ENCODE measurements at regions not wholly inside any gene's neighbourhood (a gene's known extent, or its start where the extent isn't known, plus 50 kb on each side); places are given as distances from the start of the nearest gene placed in this dataset.

DNA sequence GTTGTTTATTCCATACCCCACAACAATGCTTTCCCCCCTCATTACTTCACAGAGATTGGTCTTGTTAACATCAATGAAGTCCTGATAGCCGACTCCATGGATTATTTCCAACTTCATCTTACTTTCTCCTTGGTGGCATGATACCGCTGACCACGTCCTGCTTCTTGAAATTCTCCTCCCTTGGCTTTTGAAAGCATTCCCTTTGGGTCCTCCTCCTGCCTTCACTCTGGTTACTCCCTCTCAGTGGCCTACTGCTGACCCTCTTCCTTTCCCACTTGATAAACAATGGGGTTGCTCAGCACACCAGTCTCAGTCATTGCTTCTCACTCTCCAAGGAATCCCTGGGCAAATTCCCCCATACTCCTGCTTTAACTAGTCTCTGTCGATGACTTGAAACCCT lies 283.9 kb downstream of the SEC61B start:
- no peak for DNase-seq (ENCODE audit: extremely low spot score in 2 of 2)
- no peak overlapping the region for H3K27ac ChIP-seq
- TF ChIP-seq, protein P1, sequence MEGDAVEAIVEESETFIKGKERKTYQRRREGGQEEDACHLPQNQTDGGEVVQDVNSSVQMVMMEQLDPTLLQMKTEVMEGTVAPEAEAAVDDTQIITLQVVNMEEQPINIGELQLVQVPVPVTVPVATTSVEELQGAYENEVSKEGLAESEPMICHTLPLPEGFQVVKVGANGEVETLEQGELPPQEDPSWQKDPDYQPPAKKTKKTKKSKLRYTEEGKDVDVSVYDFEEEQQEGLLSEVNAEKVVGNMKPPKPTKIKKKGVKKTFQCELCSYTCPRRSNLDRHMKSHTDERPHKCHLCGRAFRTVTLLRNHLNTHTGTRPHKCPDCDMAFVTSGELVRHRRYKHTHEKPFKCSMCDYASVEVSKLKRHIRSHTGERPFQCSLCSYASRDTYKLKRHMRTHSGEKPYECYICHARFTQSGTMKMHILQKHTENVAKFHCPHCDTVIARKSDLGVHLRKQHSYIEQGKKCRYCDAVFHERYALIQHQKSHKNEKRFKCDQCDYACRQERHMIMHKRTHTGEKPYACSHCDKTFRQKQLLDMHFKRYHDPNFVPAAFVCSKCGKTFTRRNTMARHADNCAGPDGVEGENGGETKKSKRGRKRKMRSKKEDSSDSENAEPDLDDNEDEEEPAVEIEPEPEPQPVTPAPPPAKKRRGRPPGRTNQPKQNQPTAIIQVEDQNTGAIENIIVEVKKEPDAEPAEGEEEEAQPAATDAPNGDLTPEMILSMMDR (IDR thresholded peaks at IDR 0.05): no peak
- TF ChIP-seq POLR2AphosphoS5 (IDR thresholded peaks at IDR 0.05; ENCODE audit: insufficient read depth in 1 of 2, low read depth in 1 of 2) (no peak), POLR2A (IDR thresholded peaks at IDR 0.05) (no peak)
- no peaks in the 10 kb centered on the region for H3K9me3 ChIP-seq
- no peak overlapping the region for H3K4me3 ChIP-seq
- no peaks in the 10 kb centered on the region for H3K4me1 ChIP-seq
- no peaks in the 10 kb centered on the region for H3K27me3 ChIP-seq
- H3K36me3 ChIP-seq: no peaks in the 10 kb centered on the region
- intact Hi-C loops (cut with DNase I): no loop called here

DNA sequence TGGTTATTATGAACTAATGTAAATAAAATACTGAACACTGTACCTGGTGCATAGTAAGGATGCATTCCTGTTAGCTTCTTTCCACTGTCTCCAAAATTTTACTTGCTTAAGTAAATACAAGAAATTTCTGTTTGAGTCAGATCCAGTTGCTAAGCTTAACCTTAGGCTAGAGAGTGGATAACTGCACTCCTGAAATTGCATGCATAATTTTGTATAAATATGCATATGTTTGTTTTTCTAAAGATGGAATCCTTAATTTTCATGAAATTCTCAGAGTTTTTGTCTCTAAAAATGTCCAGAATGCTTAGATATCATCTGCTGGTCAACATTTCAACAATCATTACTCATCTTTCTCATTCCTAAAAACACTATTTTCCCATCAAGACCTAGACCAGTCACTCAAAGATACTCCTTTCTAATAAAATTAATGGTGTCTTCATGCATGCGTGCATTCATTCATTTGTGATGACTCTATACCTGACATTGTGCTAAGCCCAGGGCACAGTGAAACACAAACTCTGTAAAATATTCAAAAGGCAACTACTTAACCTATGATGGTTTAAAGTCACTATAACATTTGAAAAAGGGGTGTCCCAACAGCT lies 284.8 kb downstream of the SEC61B start:
- Histone ChIP-seq H3K27me3 (no peaks in the 10 kb centered on the region), H3K4me3 (no peak overlapping the region), H3K27ac (no peak overlapping the region), H3K9me3 (no peaks in the 10 kb centered on the region), H3K36me3 (no peaks in the 10 kb centered on the region), H3K4me1 (no peaks in the 10 kb centered on the region)
- intact Hi-C loops (cut with DNase I): no loop called here
- TF ChIP-seq POLR2A (IDR thresholded peaks at IDR 0.05): no peak
- TF ChIP-seq POLR2AphosphoS5 (IDR thresholded peaks at IDR 0.05; ENCODE audit: insufficient read depth in 1 of 2, low read depth in 1 of 2): no peak
- TF ChIP-seq, protein P1 (IDR thresholded peaks at IDR 0.05): no peak
- DNase-seq (ENCODE audit: extremely low spot score in 2 of 2): no peak

DNA sequence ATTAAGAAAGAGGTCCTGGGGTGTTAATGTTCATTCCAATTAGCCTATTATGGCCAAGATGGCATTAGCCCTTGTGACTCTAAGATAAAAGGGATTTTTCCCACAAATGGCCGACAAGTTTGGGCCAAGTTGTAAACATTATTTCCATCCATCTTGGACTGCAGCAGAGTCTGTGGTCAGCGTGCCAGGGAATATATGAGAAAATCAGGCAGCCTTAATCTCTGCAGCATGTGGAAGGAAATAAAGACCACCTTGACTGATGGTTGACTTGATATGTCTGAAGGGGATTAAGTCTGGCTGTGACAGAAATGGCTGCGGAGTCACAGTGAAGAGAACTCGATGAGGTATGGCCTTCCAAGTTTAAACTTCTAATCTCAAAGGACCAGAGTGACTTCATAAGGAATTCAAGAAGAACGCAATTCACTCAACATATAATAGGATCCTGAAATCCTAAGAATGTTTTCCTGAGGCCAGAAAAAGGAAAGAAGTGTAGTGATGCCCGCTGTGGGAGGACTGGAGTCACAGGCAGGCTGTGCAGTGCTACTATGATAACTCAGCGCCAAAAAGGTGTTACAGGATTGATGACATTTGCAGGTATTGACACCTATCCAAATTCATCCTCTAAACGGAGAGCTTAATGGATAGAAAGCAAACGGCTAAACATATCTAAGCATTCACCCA lies 287.1 kb downstream of the SEC61B start:
- H3K9me3 ChIP-seq: no peaks in the 10 kb centered on the region
- no peaks in the 10 kb centered on the region for H3K27me3 ChIP-seq
- TF ChIP-seq, protein P1 (IDR thresholded peaks at IDR 0.05): no peak
- TF ChIP-seq POLR2A (IDR thresholded peaks at IDR 0.05): no peak
- no peak for TF ChIP-seq POLR2AphosphoS5 (IDR thresholded peaks at IDR 0.05; ENCODE audit: insufficient read depth in 1 of 2, low read depth in 1 of 2)
- H3K4me3 ChIP-seq: no peak overlapping the region
- intact Hi-C loops (cut with DNase I): no loop called here
- DNase-seq (ENCODE audit: extremely low spot score in 2 of 2): no peak
- no peak overlapping the region for H3K27ac ChIP-seq
- H3K4me1 ChIP-seq: no peaks in the 10 kb centered on the region
- H3K36me3 ChIP-seq: no peaks in the 10 kb centered on the region

DNA sequence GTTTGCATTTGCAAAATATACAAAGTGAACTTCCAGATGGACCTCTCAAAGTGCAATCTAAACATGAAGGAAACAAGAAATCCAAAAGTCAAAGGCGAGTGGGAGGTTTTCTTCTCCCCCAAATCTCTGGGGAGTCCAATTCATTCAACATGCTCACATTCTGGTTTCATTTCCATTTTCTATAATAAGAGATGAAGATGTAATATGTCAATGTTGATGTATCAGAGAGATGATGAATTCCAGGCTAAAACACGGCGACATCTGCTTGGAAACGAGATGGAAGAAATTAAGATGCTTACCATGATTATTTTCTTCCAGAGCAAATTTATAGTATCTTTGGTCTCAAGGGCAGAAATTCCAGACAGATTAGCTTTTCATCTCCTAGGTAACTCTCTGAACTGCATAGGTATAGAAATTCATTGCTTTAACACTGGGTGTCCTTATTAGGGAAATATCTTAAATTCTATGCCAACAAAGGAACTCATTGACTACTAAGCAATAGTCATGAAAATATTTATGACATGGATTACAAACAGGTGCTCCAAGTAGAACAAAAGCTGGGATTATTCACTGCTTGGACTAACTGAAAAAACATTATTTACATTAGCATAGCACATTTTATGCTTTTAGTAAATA lies 287.9 kb downstream of the SEC61B start:
- Histone ChIP-seq H3K9me3 (no peaks in the 10 kb centered on the region), H3K27me3 (no peaks in the 10 kb centered on the region), H3K4me1 (no peaks in the 10 kb centered on the region), H3K4me3 (no peak overlapping the region), H3K36me3 (no peaks in the 10 kb centered on the region), H3K27ac (no peak overlapping the region)
- TF ChIP-seq POLR2A (IDR thresholded peaks at IDR 0.05) (no peak), POLR2AphosphoS5 (IDR thresholded peaks at IDR 0.05; ENCODE audit: insufficient read depth in 1 of 2, low read depth in 1 of 2) (no peak)
- TF ChIP-seq, protein P1 (IDR thresholded peaks at IDR 0.05): no peak
- intact Hi-C loops (cut with DNase I): no loop called here
- no peak for DNase-seq (ENCODE audit: extremely low spot score in 2 of 2)

GRCh38 chr9:99511723-99512122 lies 289.6 kb downstream of the SEC61B start:
- Histone ChIP-seq H3K4me1 (no peaks in the 10 kb centered on the region), H3K4me3 (no peak overlapping the region), H3K9me3 (no peaks in the 10 kb centered on the region), H3K27me3 (no peaks in the 10 kb centered on the region), H3K36me3 (no peaks in the 10 kb centered on the region), H3K27ac (no peak overlapping the region)
- intact Hi-C loops (cut with DNase I): no loop called here
- TF ChIP-seq, protein P1 (IDR thresholded peaks at IDR 0.05): no peak
- TF ChIP-seq POLR2AphosphoS5 (IDR thresholded peaks at IDR 0.05; ENCODE audit: insufficient read depth in 1 of 2, low read depth in 1 of 2) (no peak), POLR2A (IDR thresholded peaks at IDR 0.05) (no peak)
- DNase-seq (ENCODE audit: extremely low spot score in 2 of 2): no peak

Measured in vagina (tissue), 2 donors.